ENCODE measurements at regions not wholly inside any gene's neighbourhood (a gene's known extent, or its start where the extent isn't known, plus 50 kb on each side); places are given as distances from the start of the nearest gene placed in this dataset.

- Histone ChIP-seq H3K4me1 (no peaks in the 10 kb centered on the region), H3K9me3 (no peaks in the 10 kb centered on the region), H3K36me3 (no peaks in the 10 kb centered on the region), H3K27ac (no peak overlapping the region), H3K27me3 (no peaks in the 10 kb centered on the region), H3K4me3 (no peak overlapping the region)
- TF ChIP-seq CTCF (IDR thresholded peaks at IDR 0.05), result no peak
- DNase-seq (ENCODE audit: low spot score in 2 of 2), result no peak
- intact Hi-C loops (cut with DNase I), result no loop called here
Observed at GRCh38 chr6:138680085-138680484, 93.5 kb upstream of the CCDC28A start.

- no peak for DNase-seq (ENCODE audit: low spot score in 2 of 2)
- no peaks in the 10 kb centered on the region for H3K9me3 ChIP-seq
- no peaks in the 10 kb centered on the region for H3K27me3 ChIP-seq
- no peak overlapping the region for H3K27ac ChIP-seq
- H3K4me3 ChIP-seq, result no peak overlapping the region
- no peaks in the 10 kb centered on the region for H3K36me3 ChIP-seq
- TF ChIP-seq CTCF (IDR thresholded peaks at IDR 0.05), result no peak
- H3K4me1 ChIP-seq, result no peaks in the 10 kb centered on the region
- intact Hi-C loops (cut with DNase I), result no loop called here
Observed at GRCh38 chr6:138681627-138682026, 91.9 kb upstream of the CCDC28A start.

GRCh38 chr6:138682704-138683527 lies 90.7 kb upstream of the CCDC28A start:
- no peak overlapping the region for H3K4me3 ChIP-seq
- H3K27ac ChIP-seq, result no peak overlapping the region
- H3K36me3 ChIP-seq, result no peaks in the 10 kb centered on the region
- no peaks in the 10 kb centered on the region for H3K27me3 ChIP-seq
- no peak for TF ChIP-seq CTCF (IDR thresholded peaks at IDR 0.05)
- H3K9me3 ChIP-seq, result no peaks in the 10 kb centered on the region
- DNase-seq (ENCODE audit: low spot score in 2 of 2), result no peak
- intact Hi-C loops (cut with DNase I), result no loop called here
- no peaks in the 10 kb centered on the region for H3K4me1 ChIP-seq

GRCh38 chr6:138685257-138685656 lies 88.3 kb upstream of the CCDC28A start:
- Histone ChIP-seq H3K27me3 (no peaks in the 10 kb centered on the region), H3K4me1 (no peaks in the 10 kb centered on the region), H3K36me3 (no peaks in the 10 kb centered on the region), H3K27ac (no peak overlapping the region), H3K9me3 (no peaks in the 10 kb centered on the region), H3K4me3 (no peak overlapping the region)
- DNase-seq (ENCODE audit: low spot score in 2 of 2), result no peak
- no peak for TF ChIP-seq CTCF (IDR thresholded peaks at IDR 0.05)
- intact Hi-C loops (cut with DNase I), result no loop called here

GRCh38 chr6:138685781-138686180 lies 87.8 kb upstream of the CCDC28A start:
- H3K4me3 ChIP-seq, result no peak overlapping the region
- no peaks in the 10 kb centered on the region for H3K36me3 ChIP-seq
- no peaks in the 10 kb centered on the region for H3K4me1 ChIP-seq
- intact Hi-C loops (cut with DNase I), result no loop called here
- no peaks in the 10 kb centered on the region for H3K27me3 ChIP-seq
- H3K9me3 ChIP-seq, result no peaks in the 10 kb centered on the region
- DNase-seq (ENCODE audit: low spot score in 2 of 2), result no peak
- no peak overlapping the region for H3K27ac ChIP-seq
- no peak for TF ChIP-seq CTCF (IDR thresholded peaks at IDR 0.05)

Measured in ascending aorta (tissue), 2 donors.